NCI-H2171 (cell line): ENCODE measurements at regions not wholly inside any gene's neighbourhood (a gene's known extent, or its start where the extent isn't known, plus 50 kb on each side); places are given as distances from the start of the nearest gene placed in this dataset.
"Not testable (repeated sequence)": the region's sequence is repeated elsewhere in the genome, so short reads cannot be mapped to it uniquely, and the experiment has no call there.

ENCODE experiments used
- DNase-seq: peaks from one replicate; lab custom pipeline; 2025; lab: John Stamatoyannopoulos, UW

DNA sequence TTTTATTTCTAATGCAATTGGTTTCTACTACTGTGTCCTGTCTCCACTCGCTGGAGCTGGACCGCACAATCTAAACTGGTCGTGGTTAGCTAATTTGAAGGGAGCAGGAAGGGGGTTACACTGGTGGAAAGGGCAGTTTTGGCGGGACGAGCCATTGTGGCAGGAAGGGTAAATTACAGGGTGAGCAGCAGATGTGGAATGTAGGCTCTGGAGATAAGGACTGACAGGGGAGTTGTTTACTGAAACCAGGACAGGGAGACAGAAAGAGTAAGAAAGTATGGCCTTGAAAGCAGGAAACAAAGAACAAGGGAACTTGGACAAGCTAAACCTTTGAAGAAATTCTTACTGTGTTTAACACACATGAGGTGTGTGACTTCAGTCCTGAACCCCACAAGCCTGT lies 147.8 kb downstream of the ATXN7L3B start:
- DNase-seq = no peak

DNA sequence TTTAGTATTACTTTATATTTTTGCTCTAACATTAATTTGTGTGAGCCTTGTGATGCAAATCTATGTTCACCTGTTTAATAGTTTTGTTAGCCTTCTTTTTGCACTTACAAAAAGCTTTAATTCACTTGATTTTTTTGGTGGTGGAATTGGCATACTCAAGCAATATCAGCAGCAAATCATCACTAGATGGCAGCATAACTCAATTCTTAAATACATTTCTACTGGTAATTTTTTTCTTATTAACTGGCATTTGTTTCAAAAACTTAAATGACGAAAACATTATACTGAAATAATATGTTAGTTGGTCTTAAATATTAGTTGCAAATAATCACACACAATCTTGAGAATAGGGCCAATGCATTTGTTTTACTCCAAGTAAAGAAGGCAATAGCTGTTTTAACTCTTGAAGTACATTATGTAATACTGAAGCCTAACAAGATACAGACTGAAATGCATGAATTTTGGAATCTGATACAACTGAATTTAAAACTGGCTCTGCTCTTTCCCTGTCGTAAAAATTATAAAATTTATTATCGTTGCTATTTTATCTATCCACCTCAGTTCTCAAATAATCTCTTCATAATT lies 151.5 kb downstream of the ATXN7L3B start:
- DNase-seq = peak; percentile 38

DNA sequence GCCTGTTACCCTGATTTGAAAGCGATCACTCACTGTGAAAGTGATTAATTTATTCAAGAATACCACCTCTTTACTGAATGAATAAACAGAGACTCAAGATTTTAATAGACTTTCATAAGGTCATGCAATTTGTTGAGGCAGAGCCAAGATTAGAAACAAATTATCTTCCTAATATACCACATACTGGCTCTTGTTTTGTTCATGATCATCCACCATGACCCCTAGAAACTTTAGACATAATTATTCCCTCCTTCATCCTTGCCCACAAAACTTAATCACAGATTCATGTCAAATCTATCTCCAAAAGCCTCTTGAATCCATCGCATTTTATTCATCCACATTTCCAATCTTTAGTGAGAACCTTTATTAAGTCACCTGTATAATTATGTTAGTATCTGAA lies 152.3 kb downstream of the ATXN7L3B start:
- DNase-seq = no peak

DNA sequence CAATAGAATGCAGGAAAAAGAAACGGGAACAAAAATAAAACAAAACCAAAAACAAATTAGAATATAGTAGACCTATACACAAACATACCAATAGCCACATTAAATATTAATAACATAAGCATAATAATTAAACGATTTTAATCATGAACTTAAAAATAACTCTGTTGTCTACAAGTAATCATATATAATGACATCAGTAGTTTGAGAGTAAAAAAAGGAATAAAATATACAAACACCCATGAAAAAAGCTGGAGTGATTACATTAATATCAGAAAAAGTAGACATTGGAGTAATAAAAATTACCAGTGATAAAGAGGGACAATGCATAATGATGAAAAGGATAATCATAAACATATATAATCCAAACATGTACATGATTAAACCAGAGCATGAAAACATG lies 181.8 kb downstream of the ATXN7L3B start:
- no peak for DNase-seq

DNA sequence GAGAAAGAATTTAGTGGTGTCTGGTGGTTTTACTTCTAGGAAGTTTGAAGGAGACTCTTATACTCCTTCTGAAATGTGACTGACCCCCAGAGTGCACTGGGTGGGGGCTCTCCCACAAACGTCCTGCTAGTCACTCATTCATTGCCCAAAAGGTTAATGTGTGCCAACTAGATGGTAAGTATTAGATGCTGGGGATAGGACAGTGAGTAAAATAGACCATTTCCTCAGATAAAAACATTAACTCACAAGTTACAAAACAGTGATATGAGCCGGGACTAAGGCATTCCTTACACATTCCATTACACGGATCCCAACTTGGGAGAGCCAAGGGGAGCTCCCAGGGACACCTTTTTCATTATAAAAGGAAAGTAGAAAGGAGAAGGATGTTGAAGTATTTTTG lies 185.1 kb downstream of the ATXN7L3B start:
- DNase-seq = no peak

DNA sequence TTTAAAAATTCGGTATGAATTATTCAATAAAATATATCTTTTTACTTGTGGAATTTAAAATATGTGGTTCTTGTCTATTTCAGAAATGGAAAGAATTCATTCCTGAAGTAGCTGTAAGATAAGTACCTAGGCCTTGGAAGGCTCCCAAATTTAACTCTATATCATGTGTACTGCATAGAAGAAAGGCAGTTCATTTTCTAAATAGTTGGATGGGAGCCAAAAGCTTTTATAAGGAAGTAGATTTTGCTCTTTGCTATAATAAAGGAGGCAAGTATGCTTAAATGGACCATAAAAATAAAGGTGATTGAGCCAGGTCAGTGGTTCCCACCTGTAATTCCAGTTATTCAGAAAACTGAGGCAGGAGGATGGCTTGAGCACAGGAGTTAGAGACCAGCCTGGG lies 187.5 kb downstream of the ATXN7L3B start:
- DNase-seq = no peak

DNA sequence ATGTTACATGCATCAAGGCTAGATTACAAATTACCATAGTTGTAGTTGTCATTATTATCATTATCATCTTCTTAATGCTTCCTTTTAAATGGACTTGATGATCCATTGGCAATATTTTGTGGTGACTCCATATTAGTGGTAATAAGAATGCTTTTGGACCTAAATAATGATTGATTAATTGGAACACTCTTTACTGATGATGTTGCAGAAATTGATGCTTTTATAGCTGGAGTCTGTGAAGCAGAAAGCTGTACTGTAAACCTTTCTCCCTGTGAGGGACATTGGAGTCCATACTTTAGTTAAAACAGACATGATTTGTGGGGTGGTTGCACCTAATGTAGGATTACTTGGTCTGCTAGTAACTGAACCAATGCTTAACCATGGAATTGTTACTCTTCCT lies 190.4 kb downstream of the ATXN7L3B start:
- no peak for DNase-seq

DNA sequence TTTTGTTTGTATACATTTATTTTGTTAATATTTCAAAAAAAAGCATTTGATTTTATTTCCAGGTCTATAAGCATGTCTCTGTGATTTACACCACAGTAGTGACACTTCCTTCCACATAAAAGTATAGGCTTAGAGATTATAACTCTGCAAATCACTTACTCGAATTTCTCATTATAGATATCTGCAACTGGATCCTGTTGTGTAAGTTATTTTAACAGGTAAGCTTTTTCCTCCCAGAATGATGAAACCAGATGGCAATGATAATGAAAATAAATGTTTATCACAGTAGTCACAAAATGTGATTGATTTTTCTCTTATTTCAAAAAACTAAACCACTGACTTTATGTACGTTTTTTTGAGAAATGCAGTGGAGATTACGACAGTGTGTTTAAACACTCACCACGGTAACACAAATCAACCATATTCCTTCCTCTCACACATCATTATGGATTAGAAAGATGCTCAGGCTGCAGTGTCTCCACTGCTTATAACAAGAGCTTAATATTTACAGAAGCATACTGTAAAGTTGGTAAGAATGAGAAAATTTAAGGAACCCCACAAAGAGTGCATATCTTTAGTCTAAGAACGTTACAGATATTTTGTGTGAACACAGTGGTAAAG lies 194.6 kb downstream of the ATXN7L3B start:
- no peak for DNase-seq

DNA sequence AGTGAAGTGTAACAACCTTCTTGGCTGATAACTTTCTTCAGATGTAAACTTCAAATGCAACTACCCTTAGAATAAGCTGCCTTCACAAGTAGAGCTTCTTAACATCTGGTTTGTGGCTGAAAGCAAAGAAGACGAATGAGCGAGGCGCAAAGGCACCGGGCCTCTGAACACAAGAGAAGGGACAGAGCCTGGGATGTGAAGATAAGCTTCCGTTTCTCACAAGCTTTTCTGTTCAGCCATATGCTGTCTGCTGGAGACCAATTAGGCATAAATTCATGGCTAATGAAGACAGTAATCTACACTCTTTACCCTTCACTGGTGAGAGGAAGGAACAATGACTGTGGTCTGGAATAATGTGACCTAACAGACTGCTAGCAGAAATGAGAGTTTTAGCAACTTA lies 195.2 kb downstream of the ATXN7L3B start:
- DNase-seq = no peak

DNA sequence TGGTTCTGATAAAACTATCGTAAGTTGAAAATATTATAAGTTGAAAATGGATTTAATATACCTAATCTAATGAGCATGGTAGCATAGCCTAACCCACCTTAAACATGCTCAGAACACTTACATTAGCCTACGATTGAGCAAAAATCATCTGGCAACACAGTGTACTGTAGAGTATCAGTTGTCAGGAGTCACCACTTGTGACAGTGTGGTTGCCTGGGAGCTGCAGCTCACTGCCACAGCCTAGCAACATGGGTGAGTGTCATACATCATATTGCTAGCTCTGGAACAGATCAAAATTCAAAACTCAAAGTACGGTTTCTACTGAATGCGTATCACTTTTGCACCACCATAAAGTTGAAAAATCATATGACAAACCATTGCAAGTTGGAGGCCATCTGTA lies 203.5 kb downstream of the ATXN7L3B start:
- no peak for DNase-seq

DNA sequence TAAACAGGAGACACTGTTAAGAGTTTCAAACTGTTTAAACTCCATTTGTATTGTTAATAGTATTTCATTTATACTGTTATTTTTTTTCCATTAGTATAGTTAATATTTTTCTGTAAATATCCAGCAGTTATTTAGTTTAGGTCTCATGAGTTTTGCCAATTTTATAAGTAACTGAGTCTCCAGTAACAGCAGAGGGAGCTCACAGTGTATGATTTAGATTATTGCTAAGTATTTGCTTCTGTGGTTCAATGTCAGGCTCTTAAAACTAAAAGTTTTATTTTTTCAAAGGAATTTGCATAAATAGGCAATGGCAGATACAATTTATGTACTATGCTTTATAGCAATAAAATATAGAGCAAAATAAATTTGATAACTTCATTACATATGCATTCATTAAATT lies 209.7 kb downstream of the ATXN7L3B start:
- no peak for DNase-seq

DNA sequence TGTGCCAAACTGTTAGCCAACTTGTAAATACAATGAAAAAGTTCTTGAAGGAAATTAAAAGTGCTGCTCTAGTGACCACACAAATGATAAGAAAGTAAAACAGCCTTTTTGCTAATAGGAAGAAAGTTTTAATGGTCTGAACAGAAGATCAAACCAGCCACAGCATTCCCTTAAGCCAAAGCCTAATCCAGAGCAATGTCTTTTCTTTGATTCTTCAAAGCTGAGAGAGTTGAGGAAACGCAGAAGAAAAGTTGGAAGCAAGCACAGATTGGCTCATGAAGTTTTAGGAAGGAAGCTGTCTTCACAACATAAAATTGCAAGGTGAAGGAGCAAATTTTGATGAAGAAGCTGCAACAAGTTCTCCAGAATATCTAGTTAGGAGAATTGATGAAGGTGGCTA lies 213.8 kb downstream of the ATXN7L3B start:
- DNase-seq = no peak

DNA sequence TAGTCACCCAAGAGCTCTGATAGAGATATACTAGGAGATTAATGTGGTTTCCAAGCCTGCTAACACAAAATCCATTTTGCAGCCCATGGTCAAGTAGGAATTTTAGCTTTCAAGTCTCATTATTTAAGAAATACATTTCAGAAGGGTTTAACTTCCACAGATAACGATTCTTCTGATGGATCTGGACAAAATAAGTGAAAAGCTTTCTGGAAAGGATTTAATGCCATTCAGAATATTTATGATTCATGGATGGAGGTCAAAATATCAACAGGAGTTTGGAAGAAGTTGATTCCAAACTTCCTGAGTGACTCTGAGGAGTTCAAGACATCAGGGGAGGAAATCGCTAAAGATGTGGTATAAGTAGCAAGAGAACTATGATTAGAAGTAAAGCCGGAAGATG lies 214.6 kb downstream of the ATXN7L3B start:
- DNase-seq = no peak

DNA sequence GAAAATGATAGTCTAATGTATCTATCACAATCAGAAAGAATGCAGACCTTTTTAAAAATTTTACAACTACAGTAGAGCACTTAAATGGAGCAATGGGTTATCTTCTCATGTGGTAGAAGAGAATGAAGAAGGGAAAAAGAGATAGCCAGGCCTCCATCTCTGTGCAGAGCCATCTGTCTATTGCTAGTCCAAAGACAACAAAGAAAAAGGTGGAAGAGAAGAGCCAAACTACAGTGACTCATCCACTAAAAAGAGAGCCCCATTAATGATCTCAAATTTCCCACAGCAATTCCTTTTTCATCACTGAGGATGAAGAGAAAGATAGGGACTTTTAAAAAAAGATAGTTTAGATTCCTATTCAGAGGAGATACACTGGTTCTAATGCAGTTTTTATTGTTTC lies 232.9 kb downstream of the ATXN7L3B start:
- DNase-seq = no peak

DNA sequence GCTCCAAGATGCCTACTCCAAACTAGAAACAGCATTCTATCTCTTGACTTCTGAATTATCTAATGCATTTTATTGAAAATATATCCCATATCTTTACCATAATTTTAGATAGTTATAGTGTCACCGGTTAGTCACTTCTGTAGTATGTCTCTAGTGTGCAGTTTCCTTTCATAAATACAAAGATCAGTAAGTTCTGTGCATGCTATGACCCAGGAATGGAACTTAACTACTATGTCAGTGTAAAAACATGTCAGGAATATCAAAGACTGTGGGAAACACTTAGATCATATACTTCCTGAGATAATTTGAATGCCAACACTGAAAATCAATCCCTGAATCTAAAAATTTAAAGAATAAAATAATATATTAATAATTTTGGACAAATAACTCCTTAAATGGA lies 237.6 kb downstream of the ATXN7L3B start:
- no peak for DNase-seq

DNA sequence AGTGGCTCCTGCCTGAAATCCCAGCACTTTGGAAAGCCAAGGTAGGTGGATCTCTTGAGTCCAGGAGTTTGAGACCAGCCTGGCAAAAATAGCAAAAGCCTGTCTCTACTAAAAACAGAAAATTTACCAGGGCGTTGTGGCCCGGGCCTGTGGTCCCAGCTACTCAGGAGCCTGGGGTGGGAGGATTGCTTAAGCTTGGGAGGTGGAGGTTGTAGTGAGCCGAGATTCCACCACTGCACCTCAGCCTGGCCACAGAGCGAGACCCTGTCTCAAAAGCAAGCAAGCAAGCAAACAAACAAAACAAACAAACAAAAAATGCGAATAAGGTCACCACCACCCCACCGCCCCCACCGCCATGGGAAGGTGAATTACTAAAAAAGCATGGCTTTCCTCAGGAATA lies 238.7 kb downstream of the ATXN7L3B start:
- DNase-seq = no peak

DNA sequence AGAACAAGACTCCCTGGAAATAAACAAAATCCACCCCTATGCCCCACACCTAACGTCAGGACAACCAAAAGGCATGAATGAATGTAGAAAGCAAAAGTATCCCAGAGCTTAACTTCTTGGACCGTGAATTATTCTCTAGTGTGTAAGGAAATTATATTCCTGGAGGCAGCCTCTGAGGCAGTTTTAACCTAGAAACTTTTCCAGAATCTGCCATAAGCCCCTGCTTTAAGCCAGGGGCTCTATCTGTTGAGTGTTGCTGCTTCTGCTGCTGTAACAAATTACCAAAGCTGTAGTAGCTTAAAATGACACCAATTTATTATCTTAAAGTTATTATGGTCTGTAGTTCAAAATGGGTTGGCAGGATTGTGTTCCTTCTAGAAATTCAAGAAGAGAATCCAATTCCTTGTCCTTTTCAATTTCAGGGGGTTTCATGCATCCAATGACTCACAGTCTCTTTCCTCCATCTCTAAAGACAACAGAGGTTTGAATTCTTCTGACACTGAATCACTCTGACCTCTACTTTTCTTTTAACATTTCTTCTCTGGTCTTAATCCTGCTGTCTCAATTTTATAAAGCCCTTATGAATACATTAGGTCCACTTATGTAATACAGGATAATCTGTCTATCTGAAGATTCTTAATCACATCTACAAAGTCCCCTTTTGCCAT lies 242.7 kb downstream of the ATXN7L3B start:
- DNase-seq = no peak

DNA sequence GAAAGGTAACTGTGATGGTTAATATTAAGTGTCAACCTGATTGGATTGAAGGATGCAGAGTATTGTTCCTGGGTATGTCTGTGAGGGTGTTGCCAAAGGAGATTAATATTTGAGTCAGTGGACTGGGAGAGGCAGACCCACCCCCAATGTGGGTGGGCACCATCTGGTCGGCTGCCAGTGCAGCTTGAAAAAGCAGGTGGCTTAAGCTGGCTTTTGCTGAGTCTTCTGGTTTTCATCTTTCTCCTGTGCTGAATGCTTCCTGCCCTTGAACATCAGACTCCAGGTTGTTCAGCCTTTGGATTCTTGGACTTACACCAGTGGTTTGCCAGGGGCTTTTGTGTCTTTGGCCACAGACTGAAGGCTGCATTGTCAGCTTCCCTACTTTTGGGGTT lies 243.2 kb downstream of the ATXN7L3B start:
- not testable (repeated sequence) for DNase-seq

DNA sequence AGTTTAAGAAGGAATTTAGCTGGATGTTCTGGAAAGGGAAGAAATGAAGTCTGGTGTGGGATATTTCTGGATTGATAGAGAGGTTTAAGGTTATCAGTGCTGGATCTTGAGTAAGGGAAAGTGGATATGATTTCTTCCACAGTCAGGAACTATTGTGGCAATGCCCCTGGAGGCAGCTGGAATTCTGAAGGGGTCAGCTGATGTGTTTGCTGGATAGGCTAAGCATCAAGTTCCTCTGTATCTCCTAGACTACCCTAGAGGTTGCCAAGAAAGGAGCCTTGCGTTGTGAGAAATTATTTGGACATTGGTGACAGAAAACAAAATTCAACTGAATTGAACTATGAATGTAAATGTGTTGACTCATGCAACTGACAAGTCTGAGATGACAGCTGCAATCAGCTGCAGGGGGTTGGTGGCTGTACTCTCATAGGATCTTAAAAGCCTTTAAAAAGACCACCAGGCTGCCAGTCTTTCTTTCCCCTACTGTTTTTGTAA lies 244.4 kb downstream of the ATXN7L3B start:
- no peak for DNase-seq

DNA sequence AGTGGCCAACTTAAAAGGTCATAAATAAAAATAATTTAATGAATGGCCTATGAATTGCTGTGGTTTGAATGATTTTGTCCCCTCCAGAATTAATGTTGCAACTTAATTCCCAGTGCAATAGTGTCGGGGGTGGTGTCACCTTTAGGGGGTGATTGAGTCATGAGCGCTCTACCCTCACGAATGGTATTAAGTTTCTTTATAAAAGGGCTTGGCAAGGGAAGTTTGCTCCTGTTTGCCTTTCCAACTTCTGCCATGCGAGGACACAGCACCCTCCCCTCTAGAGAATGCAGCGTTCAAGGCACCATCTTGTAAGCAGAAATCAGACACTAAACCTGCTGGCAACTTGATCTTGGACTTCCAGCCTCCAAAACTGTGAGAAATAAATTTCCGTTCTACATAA lies 253.3 kb downstream of the ATXN7L3B start:
- no peak for DNase-seq

DNA sequence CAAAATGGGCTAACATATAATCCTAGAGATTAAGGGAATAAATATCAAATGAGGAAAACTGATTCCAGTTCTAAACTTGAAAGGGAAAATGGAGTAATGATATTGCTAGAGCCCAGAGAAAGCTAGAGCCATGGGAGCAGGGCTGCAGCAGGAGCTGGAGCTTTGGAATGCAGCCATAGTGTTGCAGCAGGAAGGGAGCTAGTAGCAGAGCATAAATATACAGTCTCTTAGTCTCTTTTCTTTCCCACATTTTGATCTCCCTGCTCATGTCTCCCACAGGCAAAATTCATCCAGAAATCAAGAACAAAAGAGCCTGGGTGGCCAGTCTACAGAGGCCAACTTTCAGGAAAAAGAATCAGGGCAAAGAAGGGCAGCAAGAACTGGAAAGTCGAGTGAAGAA lies 253.7 kb downstream of the ATXN7L3B start:
- DNase-seq = no peak

DNA sequence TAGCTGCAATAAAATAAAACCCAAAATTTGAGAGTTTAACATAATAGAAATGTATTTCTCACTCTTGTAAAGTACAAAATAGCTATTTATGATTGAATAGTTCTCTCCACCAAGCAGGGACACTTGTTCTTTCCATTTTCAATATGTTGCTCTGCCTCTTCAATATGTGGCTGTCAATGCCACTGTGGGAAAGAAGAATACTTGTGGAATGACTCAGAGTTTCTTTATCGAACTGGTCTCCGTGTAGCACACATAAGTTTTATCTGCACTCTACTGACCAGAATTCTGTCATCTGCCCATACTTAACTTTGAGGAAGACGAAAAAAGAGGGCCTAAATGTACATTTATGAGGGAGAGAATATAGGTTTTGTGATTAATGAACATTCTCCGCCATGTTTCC lies 256.9 kb downstream of the ATXN7L3B start:
- DNase-seq = no peak

DNA sequence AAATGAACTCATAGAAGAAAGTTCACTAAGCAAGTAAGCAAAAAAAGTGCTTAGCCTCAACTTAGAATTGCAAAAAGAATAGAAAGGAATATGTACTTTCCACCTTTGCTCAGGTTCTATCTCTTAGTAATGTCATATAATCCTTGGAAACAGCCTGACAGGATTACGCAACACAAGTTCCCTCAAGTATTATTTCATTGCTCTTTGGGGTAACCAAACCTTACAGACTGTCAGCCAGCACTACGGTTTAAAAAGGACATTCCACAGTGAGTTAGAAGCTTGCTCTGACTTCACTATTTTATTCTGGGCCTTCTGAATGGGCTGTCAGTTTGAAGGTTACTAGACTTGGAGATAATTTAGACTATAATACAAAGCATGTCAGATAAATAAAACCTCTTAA lies 264.0 kb downstream of the ATXN7L3B start:
- no peak for DNase-seq
